CD4-positive, alpha-beta T cell (primary cell): ENCODE measurements at regions not wholly inside any gene's neighbourhood (a gene's known extent, or its start where the extent isn't known, plus 50 kb on each side); places are given as distances from the start of the nearest gene placed in this dataset.

ENCODE experiments used
- ATAC-seq: fragments of 200-7000 bp; cut with Tn5 transposase; one replicate; pipeline ENCODE4 v1.10.0; 2022; ENCODE audit warnings: mild to moderate bottlenecking; ENCODE audit not compliant: poor library complexity
- CTCF ChIA-PET: fragments of 350-600 bp; sonication (Branson Sonifier 250); formaldehyde crosslinking; loops from one replicate; lab custom pipeline; 2021; ENCODE audit warnings: antibody characterized with exemption, inconsistent platforms; lab: Charles Lee
- POLR2A ChIA-PET: fragments of 350-600 bp; sonication (Branson Sonifier 250); formaldehyde crosslinking; loops from one replicate; lab custom pipeline; 2021; ENCODE audit warnings: antibody characterized with exemption, inconsistent platforms; lab: Charles Lee
- DNase-seq, 14 experiments: peaks; one replicate each; pipeline ENCODE4 v3.0.0-alpha.2; 2013 to 2020; ENCODE audit warnings: mixed read lengths in 2 of 14
- H3K27ac ChIP-seq, 2 donors: one replicate each; pipeline versions ENCODE4 v1.5.1 to v1.7.0; 2013; ENCODE audit warnings: low read length in 2 of 2, low read depth in 1 of 2, mild to moderate bottlenecking in 1 of 2
- H3K27me3 ChIP-seq, 2 experiments: 1 replicate in 1 of 2; 2 replicates in 1 of 2; pipeline versions ENCODE4 v1.6.1 to v1.7.0; 2013; ENCODE audit warnings: low read length in 2 of 2, control low read depth in 1 of 2, mild to moderate bottlenecking in 1 of 2, moderate library complexity in 1 of 2; ENCODE audit not compliant: insufficient read depth in 2 of 2, control insufficient read depth in 1 of 2
- H3K36me3 ChIP-seq: one replicate; pipeline ENCODE4 v1.6.1; 2013; ENCODE audit warnings: low read length, control low read depth; ENCODE audit not compliant: insufficient read depth
- H3K4me1 ChIP-seq: one replicate; pipeline ENCODE4 v1.6.1; 2013; ENCODE audit warnings: low read length, control low read depth; ENCODE audit not compliant: insufficient read depth
- H3K4me3 ChIP-seq: one replicate; pipeline ENCODE4 v1.5.1; 2013; ENCODE audit warnings: mild to moderate bottlenecking, low read length, moderate library complexity
- H3K9me3 ChIP-seq, 2 experiments: 1 replicate in 1 of 2; 2 replicates in 1 of 2; pipeline versions ENCODE4 v1.6.1 to v1.7.0; 2013; ENCODE audit warnings: low read length in 2 of 2, mild to moderate bottlenecking in 2 of 2, control low read depth in 1 of 2, moderate library complexity in 1 of 2; ENCODE audit not compliant: control insufficient read depth in 1 of 2, insufficient read depth in 1 of 2
- H3K27ac Mint-ChIP-seq: one replicate; pipeline ENCODE4 v1.8.0; 2020; ENCODE audit warnings: mixed read lengths
- H3K27me3 Mint-ChIP-seq: one replicate; pipeline ENCODE4 v1.8.0; 2021; ENCODE audit warnings: mixed read lengths
- H3K36me3 Mint-ChIP-seq: one replicate; pipeline ENCODE4 v1.8.0; 2021; ENCODE audit warnings: low read depth, mixed read lengths
- H3K4me1 Mint-ChIP-seq: one replicate; pipeline ENCODE4 v1.8.0; 2021; ENCODE audit warnings: low read depth, mixed read lengths
- H3K4me3 Mint-ChIP-seq: one replicate; pipeline ENCODE4 v1.8.0; 2020; ENCODE audit warnings: mild to moderate bottlenecking, mixed read lengths
- H3K9me3 Mint-ChIP-seq: one replicate; pipeline ENCODE4 v1.8.0; 2020; ENCODE audit warnings: mixed read lengths
- intact Hi-C, 2 experiments: fragments of 100-400 bp; cut with DNase I in 1 of 2; cut with micrococcal nuclease in 1 of 2; formaldehyde crosslinking; loops; one replicate each; pipeline versions ENCODE4 v1.15.1 to v1.9.0; 2023 to 2025; cut with DNase I, micrococcal nuclease
- TF ChIP-seq, protein P1 (sequence below): fragments of 200-600 bp; IDR thresholded peaks from one replicate; pipeline ENCODE4 v1.8.0; 2022; ENCODE audit warnings: antibody characterized with exemption, mild to moderate bottlenecking

DNA sequence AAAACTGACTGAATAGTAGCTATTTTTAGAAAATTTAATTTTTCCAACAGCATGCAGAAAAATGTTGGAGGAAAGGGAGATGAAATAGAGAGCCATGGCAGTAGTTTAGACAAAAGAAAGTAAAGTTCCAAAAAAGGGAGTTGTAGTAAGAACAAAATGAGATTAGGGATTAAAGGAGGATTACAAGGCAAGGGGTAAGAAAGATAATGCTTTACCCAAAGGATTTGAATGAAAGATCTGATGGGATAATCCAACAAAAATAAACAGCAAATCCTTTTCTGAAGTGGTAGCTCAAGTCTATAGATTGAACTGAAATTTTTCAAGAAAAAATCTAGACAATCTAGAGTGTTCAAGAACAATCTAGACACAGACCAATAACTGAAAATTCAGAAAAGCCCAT is 644.3 kb upstream of the FSHR start:
- Histone ChIP-seq H3K27me3 (no peaks in the 10 kb centered on the region), H3K27ac (no peak overlapping the region), H3K4me1 (no peaks in the 10 kb centered on the region), H3K4me3 (no peak overlapping the region), H3K36me3 (no peaks in the 10 kb centered on the region), H3K9me3 (peaks cover 5 to 10% of the 10 kb centered on the region in 2 experiments)
- TF ChIP-seq, protein P1, sequence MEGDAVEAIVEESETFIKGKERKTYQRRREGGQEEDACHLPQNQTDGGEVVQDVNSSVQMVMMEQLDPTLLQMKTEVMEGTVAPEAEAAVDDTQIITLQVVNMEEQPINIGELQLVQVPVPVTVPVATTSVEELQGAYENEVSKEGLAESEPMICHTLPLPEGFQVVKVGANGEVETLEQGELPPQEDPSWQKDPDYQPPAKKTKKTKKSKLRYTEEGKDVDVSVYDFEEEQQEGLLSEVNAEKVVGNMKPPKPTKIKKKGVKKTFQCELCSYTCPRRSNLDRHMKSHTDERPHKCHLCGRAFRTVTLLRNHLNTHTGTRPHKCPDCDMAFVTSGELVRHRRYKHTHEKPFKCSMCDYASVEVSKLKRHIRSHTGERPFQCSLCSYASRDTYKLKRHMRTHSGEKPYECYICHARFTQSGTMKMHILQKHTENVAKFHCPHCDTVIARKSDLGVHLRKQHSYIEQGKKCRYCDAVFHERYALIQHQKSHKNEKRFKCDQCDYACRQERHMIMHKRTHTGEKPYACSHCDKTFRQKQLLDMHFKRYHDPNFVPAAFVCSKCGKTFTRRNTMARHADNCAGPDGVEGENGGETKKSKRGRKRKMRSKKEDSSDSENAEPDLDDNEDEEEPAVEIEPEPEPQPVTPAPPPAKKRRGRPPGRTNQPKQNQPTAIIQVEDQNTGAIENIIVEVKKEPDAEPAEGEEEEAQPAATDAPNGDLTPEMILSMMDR, result no peak
- ChIA-PET POLR2A (no interaction called here), CTCF (no interaction called here)
- Mint-ChIP-seq H3K4me1 (no peaks in the 10 kb centered on the region), H3K27me3 (no peaks in the 10 kb centered on the region), H3K27ac (no peak overlapping the region), H3K36me3 (no peaks in the 10 kb centered on the region), H3K4me3 (no peak overlapping the region), H3K9me3 (peaks cover 8% of the 10 kb centered on the region)
- intact Hi-C loops, result no loop called here
- no peak for DNase-seq
- no peak for ATAC-seq

DNA sequence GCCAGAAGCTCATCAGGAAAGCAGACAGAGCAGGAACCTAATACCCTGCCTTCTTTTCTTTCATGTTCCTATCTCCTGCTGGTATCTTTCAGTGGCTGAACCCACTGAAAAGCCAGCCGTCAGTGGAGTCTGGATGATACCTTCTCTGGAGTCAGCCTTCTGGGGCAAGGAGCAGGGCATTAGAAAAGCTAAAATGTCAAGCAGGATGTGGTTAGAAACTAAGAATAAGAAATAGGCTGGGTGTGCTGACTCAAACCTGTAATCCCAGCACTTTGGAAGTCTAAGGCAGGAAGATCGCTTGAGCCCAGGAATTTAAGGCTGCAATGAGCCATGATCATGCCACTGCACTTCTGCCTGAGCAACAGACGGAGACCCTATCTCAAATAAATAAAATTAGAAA is 642.0 kb upstream of the FSHR start:
- intact Hi-C loops, result no loop called here
- Mint-ChIP-seq H3K27ac (no peak overlapping the region), H3K9me3 (peaks cover 6% of the 10 kb centered on the region), H3K27me3 (no peaks in the 10 kb centered on the region), H3K36me3 (no peaks in the 10 kb centered on the region), H3K4me3 (no peak overlapping the region), H3K4me1 (no peaks in the 10 kb centered on the region)
- DNase-seq (no peak), ATAC-seq (no peak)
- no peak overlapping the region for H3K4me3 ChIP-seq
- H3K27ac ChIP-seq, result no peak overlapping the region
- H3K9me3 ChIP-seq, result peaks cover 4 to 9% of the 10 kb centered on the region in 2 experiments
- no peaks in the 10 kb centered on the region for H3K27me3 ChIP-seq
- TF ChIP-seq, protein P1, result no peak
- CTCF ChIA-PET, result no interaction called here
- no peaks in the 10 kb centered on the region for H3K4me1 ChIP-seq
- no peaks in the 10 kb centered on the region for H3K36me3 ChIP-seq
- POLR2A ChIA-PET, result no interaction called here

GRCh38 chr2:49794396-49794795 is 640.1 kb upstream of the FSHR start:
- no peak for ATAC-seq

More at GRCh38 chr2:49794396-49794795, 640.1 kb upstream of the FSHR start:
- Mint-ChIP-seq H3K4me3 (no peak overlapping the region), H3K9me3 (peaks cover 6% of the 10 kb centered on the region), H3K36me3 (no peaks in the 10 kb centered on the region), H3K4me1 (no peaks in the 10 kb centered on the region), H3K27me3 (no peaks in the 10 kb centered on the region), H3K27ac (no peak overlapping the region)
- H3K4me1 ChIP-seq, result no peaks in the 10 kb centered on the region
- ChIA-PET POLR2A (no interaction called here), CTCF (no interaction called here)
- no peak overlapping the region for H3K27ac ChIP-seq
- H3K9me3 ChIP-seq, result no peaks in the 10 kb centered on the region
- no peak for DNase-seq
- H3K36me3 ChIP-seq, result no peaks in the 10 kb centered on the region
- no peak overlapping the region for H3K4me3 ChIP-seq
- TF ChIP-seq, protein P1, result no peak
- H3K27me3 ChIP-seq, result no peaks in the 10 kb centered on the region
- intact Hi-C loops, result no loop called here
